ENCODE measurements at regions not wholly inside any gene's neighbourhood (a gene's known extent, or its start where the extent isn't known, plus 50 kb on each side); places are given as distances from the start of the nearest gene placed in this dataset.
"Not testable (repeated sequence)": the region's sequence is repeated elsewhere in the genome, so short reads cannot be mapped to it uniquely, and the experiment has no call there.

GRCh38 chr3:23111797-23112196, 91.3 kb upstream of the UBE2E2 start:
- H3K27ac Mint-ChIP-seq, result no peak overlapping the region
- no peak overlapping the region for H3K4me3 Mint-ChIP-seq
- H3K36me3 Mint-ChIP-seq, result no peaks in the 10 kb centered on the region
- DNase-seq (ENCODE audit: low spot score in 2 of 2) (no peak), ATAC-seq (no peak)
- no peaks in the 10 kb centered on the region for H3K4me1 Mint-ChIP-seq
- H3K9me3 Mint-ChIP-seq, result peaks cover 2% of the 10 kb centered on the region

DNA sequence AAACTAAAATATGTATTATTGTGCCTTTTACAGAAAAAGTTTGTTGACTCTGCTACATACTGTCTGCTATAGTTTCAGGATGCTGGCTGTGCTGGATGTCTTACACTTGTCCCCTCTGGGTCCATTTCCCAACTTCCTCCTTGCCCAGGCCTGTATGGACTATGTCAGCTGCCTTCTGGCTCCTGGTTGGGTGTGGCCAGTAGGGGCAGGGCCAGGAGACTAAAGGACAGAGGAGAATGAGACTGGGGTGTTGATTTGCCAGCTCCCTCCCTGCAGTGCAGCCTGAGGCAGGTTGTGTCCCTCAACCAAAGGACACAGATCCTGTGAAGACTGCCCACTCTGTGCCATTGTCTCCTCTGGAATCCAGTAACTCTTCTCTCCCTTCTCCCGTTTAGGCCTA, 90.6 kb upstream of the UBE2E2 start:
- H3K27ac Mint-ChIP-seq, result no peak overlapping the region
- no peak overlapping the region for H3K4me3 Mint-ChIP-seq
- H3K9me3 Mint-ChIP-seq, result peaks cover 2% of the 10 kb centered on the region
- no peaks in the 10 kb centered on the region for H3K36me3 Mint-ChIP-seq
- ATAC-seq (no peak), DNase-seq (ENCODE audit: low spot score in 2 of 2) (no peak)
- H3K4me1 Mint-ChIP-seq, result no peaks in the 10 kb centered on the region

DNA sequence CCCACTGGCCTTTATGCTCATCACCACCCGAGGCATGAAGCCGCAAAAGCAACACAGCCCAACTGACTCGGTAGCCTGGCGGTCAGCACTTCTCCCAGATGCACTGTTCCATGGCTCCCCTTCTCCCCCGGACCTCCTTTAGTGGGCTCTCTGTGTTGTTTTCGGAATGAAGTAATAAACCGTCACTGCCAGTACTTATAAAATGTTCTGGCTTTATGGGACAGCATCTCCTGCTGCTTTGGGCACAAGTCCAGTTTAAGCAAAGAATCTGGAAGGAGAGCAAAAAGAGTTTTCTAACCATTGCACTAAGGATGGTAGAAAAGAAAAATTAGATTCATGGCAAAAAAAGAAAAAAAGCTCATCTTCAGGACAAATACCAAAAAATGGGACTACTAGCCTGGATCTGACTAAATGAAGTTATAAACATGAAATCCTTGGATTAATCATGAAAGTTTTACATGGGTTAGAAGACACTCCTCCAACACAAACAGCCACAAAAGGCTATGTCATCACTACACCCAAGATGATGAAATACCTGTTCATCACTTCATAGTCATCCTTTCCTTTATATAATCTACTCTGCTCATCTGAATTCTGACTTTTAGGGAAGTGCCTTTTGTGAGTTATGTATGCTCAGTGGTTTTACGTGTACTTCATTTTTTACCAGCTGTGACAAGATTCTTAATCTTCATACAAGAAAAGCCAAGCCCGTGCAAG, 89.5 kb upstream of the UBE2E2 start:
- no peak overlapping the region for H3K4me3 Mint-ChIP-seq
- H3K36me3 Mint-ChIP-seq, result no peaks in the 10 kb centered on the region
- no peak overlapping the region for H3K27ac Mint-ChIP-seq
- peaks cover 2% of the 10 kb centered on the region for H3K9me3 Mint-ChIP-seq
- ATAC-seq (no peak), DNase-seq (ENCODE audit: low spot score in 2 of 2) (no peak)
- H3K4me1 Mint-ChIP-seq, result no peaks in the 10 kb centered on the region

GRCh38 chr3:23114432-23114831, 88.7 kb upstream of the UBE2E2 start:
- Mint-ChIP-seq H3K27ac (no peak overlapping the region), H3K9me3 (peaks cover 4% of the 10 kb centered on the region), H3K4me3 (no peak overlapping the region), H3K4me1 (no peaks in the 10 kb centered on the region), H3K36me3 (no peaks in the 10 kb centered on the region)
- no peak for DNase-seq (ENCODE audit: low spot score in 2 of 2)
- ATAC-seq, result no peak

DNA sequence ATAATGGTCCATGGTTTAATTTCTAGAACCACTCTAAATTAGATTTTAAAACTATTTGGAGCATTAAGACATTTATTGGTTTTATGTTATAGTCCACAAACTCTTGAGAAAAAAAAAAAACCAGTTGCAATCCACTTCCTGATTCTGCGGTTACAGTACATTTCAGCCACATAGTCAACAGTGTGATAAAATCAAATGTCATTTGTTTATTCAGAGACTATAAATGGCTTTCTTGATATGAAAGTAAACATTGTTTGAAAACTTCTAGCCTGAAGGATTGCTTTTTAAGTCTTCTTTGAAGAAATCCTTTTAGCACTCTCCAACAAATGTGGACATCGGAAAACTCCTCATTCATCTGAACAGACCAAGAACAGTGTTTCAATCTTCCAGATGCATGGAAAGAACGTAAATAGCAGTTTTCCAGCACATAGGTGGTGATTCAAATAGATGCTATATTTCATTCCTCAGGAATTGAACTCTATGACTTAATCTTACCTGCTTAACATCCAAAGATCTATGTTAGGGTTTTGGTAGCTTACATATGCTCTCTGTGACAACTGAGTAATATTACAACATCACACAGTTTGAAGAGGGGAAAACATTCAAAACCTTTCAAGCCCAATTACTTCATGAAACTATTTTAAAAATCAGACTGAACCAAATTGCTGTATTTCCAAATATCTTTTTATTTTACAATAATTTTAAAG, 87.8 kb upstream of the UBE2E2 start:
- no peak for ATAC-seq
- Mint-ChIP-seq H3K27ac (no peak overlapping the region), H3K4me1 (no peaks in the 10 kb centered on the region), H3K36me3 (no peaks in the 10 kb centered on the region), H3K4me3 (no peak overlapping the region), H3K9me3 (peaks cover 4% of the 10 kb centered on the region)
- DNase-seq (ENCODE audit: low spot score in 2 of 2), result no peak

GRCh38 chr3:23116081-23116837, 86.9 kb upstream of the UBE2E2 start:
- no peaks in the 10 kb centered on the region for H3K36me3 Mint-ChIP-seq
- no peak overlapping the region for H3K27ac Mint-ChIP-seq
- H3K4me1 Mint-ChIP-seq, result no peaks in the 10 kb centered on the region
- H3K9me3 Mint-ChIP-seq, result peaks cover 4% of the 10 kb centered on the region
- DNase-seq (ENCODE audit: low spot score in 2 of 2) (no peak), ATAC-seq (no peak)
- no peak overlapping the region for H3K4me3 Mint-ChIP-seq

DNA sequence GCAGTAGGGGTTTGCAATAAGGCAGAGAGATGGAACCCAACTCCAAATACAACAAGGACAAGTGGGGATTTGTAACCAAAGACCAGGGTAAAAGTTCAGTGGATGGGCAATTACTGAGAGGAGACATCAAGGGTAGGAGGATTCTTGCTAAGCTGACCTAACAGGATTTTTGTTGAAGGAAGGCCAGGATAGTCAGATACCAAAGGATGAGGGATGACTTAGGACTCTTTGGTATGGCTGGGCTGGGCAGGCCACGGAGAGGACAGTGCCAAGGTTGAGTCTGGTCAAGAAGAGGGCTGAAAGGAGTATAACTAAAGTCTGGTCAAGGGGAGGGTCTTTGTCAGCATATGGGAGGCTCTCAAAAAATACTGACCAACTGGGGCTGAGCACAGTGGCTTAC, 85.3 kb upstream of the UBE2E2 start:
- no peak for ATAC-seq
- no peak overlapping the region for H3K4me3 Mint-ChIP-seq

DNA sequence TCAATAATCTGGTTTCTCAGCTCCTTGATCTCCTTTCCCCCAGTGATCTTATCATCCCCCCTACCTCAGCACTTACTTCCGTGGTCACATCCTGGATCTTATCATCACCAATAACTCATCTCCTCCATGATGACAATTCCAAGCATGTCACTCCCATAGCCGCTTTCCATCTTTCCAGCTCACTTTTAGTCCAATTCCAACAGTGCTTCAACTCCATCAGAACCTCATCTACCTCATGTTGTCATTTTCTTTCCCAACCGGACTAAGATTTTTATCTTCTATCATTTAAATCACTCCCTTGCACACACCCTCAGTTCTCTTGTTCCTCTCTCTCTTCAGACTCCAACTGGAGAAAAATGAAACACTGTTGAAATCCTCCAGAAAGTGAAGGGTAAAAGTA, 75.9 kb upstream of the UBE2E2 start:
- ATAC-seq (no peak), DNase-seq (ENCODE audit: low spot score in 2 of 2) (no peak)
- Mint-ChIP-seq H3K4me1 (no peaks in the 10 kb centered on the region), H3K4me3 (no peak overlapping the region), H3K27ac (no peak overlapping the region), H3K36me3 (no peaks in the 10 kb centered on the region), H3K9me3 (peaks cover 12% of the 10 kb centered on the region)

More for the DNA sequence above, 85.3 kb upstream of the UBE2E2 start:
- no peaks in the 10 kb centered on the region for H3K4me1 Mint-ChIP-seq
- no peak for DNase-seq (ENCODE audit: low spot score in 2 of 2)
- H3K36me3 Mint-ChIP-seq, result no peaks in the 10 kb centered on the region
- H3K27ac Mint-ChIP-seq, result no peak overlapping the region
- H3K9me3 Mint-ChIP-seq, result peaks cover 4% of the 10 kb centered on the region

GRCh38 chr3:23128655-23129054, 74.5 kb upstream of the UBE2E2 start:
- Mint-ChIP-seq H3K9me3 (peaks cover 12% of the 10 kb centered on the region), H3K4me1 (no peaks in the 10 kb centered on the region), H3K27ac (no peak overlapping the region), H3K4me3 (no peak overlapping the region), H3K36me3 (no peaks in the 10 kb centered on the region)
- DNase-seq (ENCODE audit: low spot score in 2 of 2), result no peak
- ATAC-seq, result no peak

GRCh38 chr3:23129117-23129516, 74.0 kb upstream of the UBE2E2 start:
- DNase-seq (ENCODE audit: low spot score in 2 of 2), result no peak
- Mint-ChIP-seq H3K4me1 (no peaks in the 10 kb centered on the region), H3K36me3 (no peaks in the 10 kb centered on the region), H3K9me3 (peaks cover 12% of the 10 kb centered on the region), H3K27ac (no peak overlapping the region), H3K4me3 (no peak overlapping the region)
- no peak for ATAC-seq

- H3K4me3 Mint-ChIP-seq, result no peak overlapping the region
- no peaks in the 10 kb centered on the region for H3K4me1 Mint-ChIP-seq
- peaks cover 12% of the 10 kb centered on the region for H3K9me3 Mint-ChIP-seq
- H3K36me3 Mint-ChIP-seq, result no peaks in the 10 kb centered on the region
- H3K27ac Mint-ChIP-seq, result no peak overlapping the region
- DNase-seq (ENCODE audit: low spot score in 2 of 2), result no peak
- no peak for ATAC-seq
These were observed 73.3 kb upstream of the UBE2E2 start for GRCh38 chr3:23129817-23130216.

DNA sequence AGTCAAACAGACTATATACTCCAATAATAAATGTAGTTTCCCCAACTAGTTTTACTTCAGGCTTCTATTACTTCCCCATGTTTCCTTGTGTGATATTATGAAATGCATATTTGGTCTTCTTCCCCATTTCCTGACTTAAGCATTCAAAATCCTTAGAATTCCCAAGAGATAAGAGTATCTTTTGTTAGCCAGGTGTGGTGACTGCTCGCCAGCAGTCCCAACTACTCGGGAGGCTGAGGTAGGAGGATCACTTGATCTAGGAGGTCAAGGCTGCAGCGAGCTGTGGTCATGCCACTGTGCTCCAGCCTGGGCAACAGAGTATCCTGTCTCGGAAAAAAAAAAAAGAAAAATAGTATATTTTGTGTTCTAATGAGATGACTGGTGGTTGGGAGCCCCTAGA, 72.7 kb upstream of the UBE2E2 start:
- Mint-ChIP-seq H3K36me3 (no peaks in the 10 kb centered on the region), H3K4me1 (no peaks in the 10 kb centered on the region), H3K9me3 (peaks cover 10% of the 10 kb centered on the region)

DNA sequence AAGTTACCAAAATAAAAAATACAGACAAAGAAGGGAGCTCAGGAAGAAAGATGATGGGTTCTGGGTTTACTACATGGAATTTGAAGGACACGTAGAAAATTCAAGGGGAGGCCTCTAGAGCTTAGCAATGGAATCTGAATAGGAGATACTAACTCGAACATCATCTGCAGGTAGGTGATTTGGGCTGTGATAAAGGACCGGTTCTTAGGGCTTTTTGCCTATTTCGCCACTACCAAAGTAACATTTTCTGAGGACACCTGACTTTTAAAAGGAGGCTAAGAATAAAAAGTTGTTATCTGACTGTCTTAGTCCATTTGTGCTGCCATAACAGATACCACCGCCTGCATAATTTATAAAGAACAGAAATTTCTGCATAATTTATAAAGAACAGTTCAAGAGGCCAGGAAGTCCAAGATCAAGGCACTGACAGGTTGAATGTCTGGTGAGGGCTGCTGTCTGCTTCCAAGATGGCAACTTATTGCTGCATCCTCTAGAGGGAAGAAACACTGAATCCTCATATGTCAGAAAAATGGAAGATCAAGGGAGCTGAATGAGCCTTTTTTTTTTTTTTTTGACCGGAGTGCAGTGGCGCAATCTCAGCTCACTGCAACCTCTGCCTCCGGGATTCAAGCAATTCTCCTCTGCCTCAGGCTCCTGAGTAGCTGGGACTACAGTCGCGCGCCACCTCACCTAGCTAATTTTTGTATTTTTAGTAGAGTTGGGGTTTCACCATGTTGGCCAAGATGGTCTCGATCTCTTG, 67.9 kb upstream of the UBE2E2 start:
- Mint-ChIP-seq H3K9me3 (no peaks in the 10 kb centered on the region), H3K4me3 (no peak overlapping the region), H3K36me3 (no peaks in the 10 kb centered on the region), H3K27ac (no peak overlapping the region), H3K4me1 (no peaks in the 10 kb centered on the region)
- ATAC-seq (no peak), DNase-seq (ENCODE audit: low spot score in 2 of 2) (no peak)

More for the DNA sequence above, 72.7 kb upstream of the UBE2E2 start:
- DNase-seq (ENCODE audit: low spot score in 2 of 2) (no peak), ATAC-seq (no peak)
- Mint-ChIP-seq H3K4me3 (no peak overlapping the region), H3K27ac (no peak overlapping the region)

DNA sequence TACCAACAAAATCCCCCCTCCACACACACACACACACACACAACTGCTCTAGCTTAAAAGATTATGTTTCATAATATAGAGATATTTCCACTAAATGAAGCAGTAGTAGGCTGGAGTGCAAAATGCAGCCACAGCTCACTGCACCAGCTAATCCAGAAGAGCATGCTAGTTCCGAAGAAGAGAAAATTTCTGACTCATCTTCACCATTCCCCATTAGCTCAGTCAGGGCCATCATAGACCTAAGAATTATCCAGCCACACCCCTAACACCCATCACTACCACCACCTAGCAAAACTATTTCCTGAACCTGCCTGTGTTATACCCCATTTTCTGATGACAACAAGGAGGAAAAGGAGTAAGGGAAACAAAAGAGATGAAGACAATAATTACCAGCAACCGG, 67.1 kb upstream of the UBE2E2 start:
- Mint-ChIP-seq H3K9me3 (peaks cover 2% of the 10 kb centered on the region), H3K4me3 (no peak overlapping the region), H3K27ac (no peak overlapping the region), H3K36me3 (no peaks in the 10 kb centered on the region), H3K4me1 (no peaks in the 10 kb centered on the region)
- ATAC-seq, result no peak
- no peak for DNase-seq (ENCODE audit: low spot score in 2 of 2)

DNA sequence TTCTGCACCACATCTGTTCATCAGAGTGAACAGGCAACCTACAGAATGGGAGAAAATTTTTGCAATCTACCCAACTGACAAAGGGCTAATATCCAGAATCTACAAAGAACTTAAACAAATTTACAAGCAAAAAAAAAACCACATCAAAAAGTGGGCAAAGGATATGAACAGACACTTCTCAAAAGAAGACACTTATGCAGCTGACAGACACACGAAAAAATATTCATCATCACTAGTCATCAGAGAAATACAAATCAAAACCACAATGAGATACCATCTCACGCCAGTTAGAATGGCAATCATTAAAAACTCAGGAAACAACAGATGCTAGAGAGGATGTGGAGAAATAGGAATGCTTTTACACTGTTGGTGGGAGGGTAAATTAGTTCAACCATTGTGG, 59.1 kb upstream of the UBE2E2 start:
- not testable (repeated sequence) for ATAC-seq; H3K36me3 Mint-ChIP-seq; H3K4me3 Mint-ChIP-seq; DNase-seq (ENCODE audit: low spot score in 2 of 2); H3K4me1 Mint-ChIP-seq; H3K27ac Mint-ChIP-seq; H3K9me3 Mint-ChIP-seq
